Endothelial cell of umbilical vein (primary cell): ENCODE measurements at regions not wholly inside any gene's neighbourhood (a gene's known extent, or its start where the extent isn't known, plus 50 kb on each side); places are given as distances from the start of the nearest gene placed in this dataset.

ENCODE experiments used
- BruUV-seq: library from RNA; stranded (reverse); fragments of 400-500 nt; replicated peaks from 2 replicates; lab custom pipeline; 2021; lab: Mats Ljungman, UMichigan
- CTCF ChIA-PET: fragments of 300-600, 350-600 bp; sonication (Branson Sonifier 250); formaldehyde crosslinking; loops from one replicate; lab custom pipeline; 2021; ENCODE audit warnings: antibody characterized with exemption, inconsistent platforms; lab: Charles Lee
- POLR2A ChIA-PET: fragments of 300-600, 350-600 bp; sonication (Branson Sonifier 250); formaldehyde crosslinking; loops from one replicate; lab custom pipeline; 2021; ENCODE audit warnings: antibody characterized with exemption, inconsistent platforms; lab: Charles Lee
- DNase-seq: peaks from one replicate; pipeline ENCODE4 v3.0.0-alpha.2; 2011; ENCODE audit warnings: low read depth, low spot score
- FAIRE-seq: peaks from 2 replicates; lab custom pipeline; 2011; peaks lifted over from hg19 to GRCh38; lab: Jason Lieb, UNC
- H2AFZ ChIP-seq: 2 replicates; pipeline ENCODE4 v1.6.0; 2012; ENCODE audit warnings: low read depth, low read length, control low read depth, inconsistent platforms
- H3K27ac ChIP-seq: 2 replicates; pipeline ENCODE4 v1.5.1; 2011; ENCODE audit warnings: low read depth, mild to moderate bottlenecking, control low read depth, low read length, moderate library complexity; ENCODE audit not compliant: insufficient read depth
- H3K27me3 ChIP-seq, 2 experiments: 2 replicates each; pipeline versions ENCODE4 v1.6.0 to v1.6.1; 2011; ENCODE audit warnings: low read length in 2 of 2, mixed read lengths in 1 of 2; ENCODE audit not compliant: control insufficient read depth in 2 of 2, insufficient read depth in 2 of 2
- H3K36me3 ChIP-seq, 2 experiments: 2 replicates in 1 of 2; 3 replicates in 1 of 2; pipeline ENCODE4 v1.5.1; 2011; ENCODE audit warnings: low read length in 2 of 2, mild to moderate bottlenecking in 1 of 2, moderate library complexity in 1 of 2; ENCODE audit not compliant: control insufficient read depth in 2 of 2, insufficient read depth in 2 of 2; ENCODE audit errors: extremely low read depth in 1 of 2
- H3K4me1 ChIP-seq: 3 replicates; pipeline ENCODE4 v1.5.1; 2011; ENCODE audit warnings: mild to moderate bottlenecking, low read length; ENCODE audit not compliant: control insufficient read depth, insufficient read depth; ENCODE audit errors: extremely low read depth
- H3K4me2 ChIP-seq: 2 replicates; pipeline ENCODE4 v1.6.1; 2011; ENCODE audit warnings: low read length, control low read depth, mixed read lengths; ENCODE audit not compliant: insufficient read depth
- H3K4me3 ChIP-seq, 3 experiments: fragments of 200-600 bp in 1 of 3; sonication (generic), shearing (Covaris generic) in 1 of 3; replicated peaks in 1 of 3; 2 replicates each; pipeline ENCODE4 v1.5.1; 2011 to 2016; ENCODE audit warnings: control low read depth in 3 of 3, low read length in 3 of 3, mild to moderate bottlenecking in 2 of 3, inconsistent platforms in 1 of 3, low read depth in 1 of 3, moderate library complexity in 1 of 3; ENCODE audit not compliant: insufficient read depth in 1 of 3
- H3K79me2 ChIP-seq: 2 replicates; pipeline ENCODE4 v1.6.0; 2012; ENCODE audit warnings: low read length, inconsistent platforms; ENCODE audit not compliant: control insufficient read depth, insufficient read depth
- H3K9ac ChIP-seq: replicated peaks from 2 replicates; pipeline ENCODE3; 2011; ENCODE audit warnings: low read length, control low read depth; ENCODE audit not compliant: insufficient read depth; ENCODE audit errors: extremely low read depth
- H3K9me1 ChIP-seq: replicated peaks from 3 replicates; pipeline ENCODE4 v1.6.0; 2011; ENCODE audit warnings: mild to moderate bottlenecking, low read length; ENCODE audit not compliant: control insufficient read depth, insufficient read depth; ENCODE audit errors: extremely low read depth
- H3K9me3 ChIP-seq: replicated peaks from 2 replicates; pipeline ENCODE4 v1.5.1; 2012; ENCODE audit warnings: low read length, inconsistent platforms; ENCODE audit not compliant: control insufficient read depth, insufficient read depth
- H4K20me1 ChIP-seq: replicated peaks from 2 replicates; pipeline ENCODE3; 2011; ENCODE audit warnings: mild to moderate bottlenecking, low read length; ENCODE audit not compliant: control insufficient read depth, insufficient read depth; ENCODE audit errors: extremely low read depth
- CTCF ChIP-seq, 2 donors: IDR thresholded peaks; 1 replicate in 1 of 2; 2 replicates in 1 of 2; pipeline ENCODE4 v1.5.1; 2011; ENCODE audit warnings: low read length in 2 of 2, mild to moderate bottlenecking in 2 of 2, moderate library complexity in 2 of 2, control low read depth in 1 of 2, inconsistent platforms in 1 of 2, low read depth in 1 of 2; ENCODE audit not compliant: insufficient read depth in 1 of 2; ENCODE audit errors: extremely low read depth in 1 of 2
- EZH2 ChIP-seq: IDR thresholded peaks from 2 replicates; pipeline ENCODE4 v1.6.1; 2012; ENCODE audit warnings: borderline replicate concordance, low read depth, mild to moderate bottlenecking, moderate library complexity, low read length, inconsistent platforms; ENCODE audit not compliant: severe bottlenecking
- FOS ChIP-seq: IDR thresholded peaks from 2 replicates; pipeline ENCODE4 v1.6.1; 2011; ENCODE audit warnings: mild to moderate bottlenecking, low read length, moderate library complexity, borderline replicate concordance; ENCODE audit not compliant: insufficient read depth
- GATA2 ChIP-seq: IDR thresholded peaks from 2 replicates; pipeline ENCODE4 v1.7.0; 2011; ENCODE audit warnings: low read depth, mild to moderate bottlenecking, moderate library complexity, mixed read lengths, low read length; ENCODE audit not compliant: insufficient read length, insufficient read depth
- JUN ChIP-seq: IDR thresholded peaks from 2 replicates; pipeline ENCODE4 v1.6.1; 2011; ENCODE audit warnings: borderline replicate concordance, low read depth; ENCODE audit not compliant: insufficient read length, insufficient read depth
- MYC ChIP-seq: IDR thresholded peaks from one replicate; pipeline ENCODE4 v1.6.1; 2011; ENCODE audit warnings: mild to moderate bottlenecking, low read depth, low read length
- POLR2A ChIP-seq: IDR thresholded peaks from 2 replicates; pipeline ENCODE4 v1.6.1; 2012; ENCODE audit warnings: low read depth, mild to moderate bottlenecking, control low read depth, low read length
- POLR2AphosphoS5 ChIP-seq: IDR thresholded peaks from 2 replicates; pipeline ENCODE4 v1.6.1; 2012; ENCODE audit warnings: low read depth, mild to moderate bottlenecking, control low read depth, low read length, moderate library complexity; ENCODE audit not compliant: insufficient read depth
- dilution Hi-C: fragments of 300-500 bp; cut with MboI; formaldehyde crosslinking; loops from one replicate; pipeline ENCODE4 v1.15.0; 2019; ENCODE audit warnings: low sequenced_read_pairs; ENCODE audit not compliant: extremely low pct_ligation_motif_present
- intact Hi-C: fragments of 100-400 bp; cut with micrococcal nuclease; formaldehyde crosslinking; loops from one replicate; pipeline ENCODE4 v1.10.0; 2022
- TF ChIP-seq, protein P1 (sequence below): IDR thresholded peaks from 2 replicates; pipeline ENCODE4 v1.6.1; 2011; ENCODE audit not compliant: insufficient read depth, insufficient read length

DNA sequence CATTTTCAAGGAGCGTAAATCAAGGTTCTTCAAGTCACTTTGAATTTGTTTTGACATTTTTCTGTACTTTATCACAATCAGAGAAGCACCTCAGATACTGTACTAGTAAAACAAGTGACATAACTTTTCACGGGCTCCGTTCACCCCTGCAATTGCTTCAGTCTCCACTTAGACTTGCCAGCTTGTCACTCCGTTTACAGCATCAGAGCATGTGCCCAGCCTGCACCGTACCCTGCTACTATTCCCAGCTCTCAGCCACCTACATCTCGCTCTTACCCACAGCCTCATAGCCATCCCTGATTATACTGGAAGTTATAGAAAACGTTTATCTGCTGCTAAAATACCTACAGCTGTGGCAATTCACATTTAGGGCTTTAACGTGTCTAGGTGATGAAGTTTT is 135.3 kb upstream of the TENM3 start:
- Histone ChIP-seq H4K20me1 (no peaks in the 10 kb centered on the region), H3K27ac (no peak overlapping the region), H3K9ac (no peak overlapping the region), H3K4me3 (no peak overlapping the region), H3K9me3 (no peaks in the 10 kb centered on the region), H3K79me2 (no peaks in the 10 kb centered on the region), H3K9me1 (no peaks in the 10 kb centered on the region), H3K27me3 (no peaks in the 10 kb centered on the region), H2AFZ (no peak overlapping the region), H3K36me3 (no peaks in the 10 kb centered on the region), H3K4me2 (no peak overlapping the region), H3K4me1 (no peaks in the 10 kb centered on the region)
- FAIRE-seq (no peak), DNase-seq (no peak)
- dilution Hi-C loops (no loop called here), intact Hi-C loops (no loop called here)
- no peak for TF ChIP-seq GATA2
- no peak for TF ChIP-seq POLR2AphosphoS5
- TF ChIP-seq MYC: no peak
- no peak for TF ChIP-seq POLR2A
- TF ChIP-seq FOS: no peak
- TF ChIP-seq, protein P1, sequence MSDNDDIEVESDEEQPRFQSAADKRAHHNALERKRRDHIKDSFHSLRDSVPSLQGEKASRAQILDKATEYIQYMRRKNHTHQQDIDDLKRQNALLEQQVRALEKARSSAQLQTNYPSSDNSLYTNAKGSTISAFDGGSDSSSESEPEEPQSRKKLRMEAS: no peak
- no peak for TF ChIP-seq CTCF (IDR thresholded peaks at IDR 0.05; ENCODE audit: extremely low read depth in 1 of 2, insufficient read depth in 1 of 2, low read depth in 1 of 2, low read length in 2 of 2)
- TF ChIP-seq JUN: no peak
- no peak for TF ChIP-seq EZH2
- CTCF ChIA-PET: no interaction called here
- BruUV-seq: no TSS peak
- POLR2A ChIA-PET: no interaction called here
